Middle frontal gyrus (tissue), 1 donor: ENCODE measurements at regions not wholly inside any gene's neighbourhood (a gene's known extent, or its start where the extent isn't known, plus 50 kb on each side); places are given as distances from the start of the nearest gene placed in this dataset.
"Not testable (repeated sequence)": the region's sequence is repeated elsewhere in the genome, so short reads cannot be mapped to it uniquely, and the experiment has no call there.

Experiments used
- DNase-seq: peaks from one replicate; pipeline ENCODE4 v3.0.0-alpha.2; 2015; ENCODE audit warnings: low spot score; ENCODE audit errors: extremely low spot score

DNA sequence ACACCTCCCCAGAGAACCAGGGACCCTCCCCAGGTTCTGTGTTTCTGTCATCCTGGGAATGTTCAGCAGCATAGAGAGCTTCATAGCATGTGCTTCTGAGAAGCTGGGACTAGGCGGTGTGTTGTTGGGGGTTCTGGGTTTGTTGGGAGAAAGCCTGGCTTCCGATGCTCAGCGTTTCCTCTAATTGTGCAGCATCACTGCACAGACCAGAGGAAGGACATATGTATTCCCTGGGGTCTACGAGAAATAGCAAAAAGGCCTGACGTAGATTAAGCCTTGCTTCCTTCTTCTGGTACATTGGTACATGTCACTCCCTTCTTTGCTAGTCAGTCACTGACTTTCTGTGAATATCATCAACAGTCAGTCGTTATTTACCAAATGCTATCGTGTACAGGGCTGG, 96.9 kb upstream of the SGK1 start:
- DNase-seq: no peak

DNA sequence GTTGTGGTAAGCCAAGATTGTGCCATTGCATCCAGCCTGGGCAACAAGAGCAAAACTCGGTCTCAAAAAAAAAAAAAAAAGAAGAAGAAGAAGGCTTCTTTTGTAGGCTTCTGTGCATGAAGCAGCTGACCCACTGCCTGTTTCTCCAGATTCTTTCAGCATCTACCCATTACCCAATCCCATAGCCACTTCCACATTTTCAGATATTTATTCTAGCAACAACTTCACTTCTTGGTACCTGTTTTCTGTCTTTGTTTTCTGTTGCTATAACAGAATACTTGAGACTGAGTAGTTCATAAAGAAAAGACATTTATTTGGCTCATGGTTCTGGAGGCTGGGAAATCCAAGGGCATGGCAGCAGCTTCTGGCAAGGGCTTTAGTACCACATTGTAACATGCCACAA, 95.3 kb upstream of the SGK1 start:
- DNase-seq: no peak

GRCh38 chr6:134410541-134410940, 92.6 kb upstream of the SGK1 start:
- no peak for DNase-seq

- DNase-seq: no peak
Measured at GRCh38 chr6:134407791-134408190, 89.9 kb upstream of the SGK1 start.

DNA sequence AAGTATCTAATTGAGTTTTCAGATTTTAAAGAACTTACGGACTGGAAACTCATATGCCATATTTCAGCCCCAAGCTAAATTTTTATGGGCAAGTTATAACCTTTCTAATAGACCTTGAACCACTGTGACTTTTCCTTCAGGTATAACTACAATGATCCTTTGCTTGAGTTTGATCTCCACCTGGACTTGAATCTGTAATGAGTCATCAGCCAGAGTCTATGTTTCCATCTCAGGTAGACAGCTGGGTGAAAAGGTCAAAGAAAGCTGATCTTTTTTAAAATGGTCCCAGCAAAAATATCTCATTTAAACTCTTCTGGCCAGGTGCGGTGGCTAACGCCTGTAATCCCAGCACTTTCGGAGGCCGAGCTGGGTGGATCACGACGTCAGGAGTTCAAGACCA, 88.4 kb upstream of the SGK1 start:
- no peak for DNase-seq

DNA sequence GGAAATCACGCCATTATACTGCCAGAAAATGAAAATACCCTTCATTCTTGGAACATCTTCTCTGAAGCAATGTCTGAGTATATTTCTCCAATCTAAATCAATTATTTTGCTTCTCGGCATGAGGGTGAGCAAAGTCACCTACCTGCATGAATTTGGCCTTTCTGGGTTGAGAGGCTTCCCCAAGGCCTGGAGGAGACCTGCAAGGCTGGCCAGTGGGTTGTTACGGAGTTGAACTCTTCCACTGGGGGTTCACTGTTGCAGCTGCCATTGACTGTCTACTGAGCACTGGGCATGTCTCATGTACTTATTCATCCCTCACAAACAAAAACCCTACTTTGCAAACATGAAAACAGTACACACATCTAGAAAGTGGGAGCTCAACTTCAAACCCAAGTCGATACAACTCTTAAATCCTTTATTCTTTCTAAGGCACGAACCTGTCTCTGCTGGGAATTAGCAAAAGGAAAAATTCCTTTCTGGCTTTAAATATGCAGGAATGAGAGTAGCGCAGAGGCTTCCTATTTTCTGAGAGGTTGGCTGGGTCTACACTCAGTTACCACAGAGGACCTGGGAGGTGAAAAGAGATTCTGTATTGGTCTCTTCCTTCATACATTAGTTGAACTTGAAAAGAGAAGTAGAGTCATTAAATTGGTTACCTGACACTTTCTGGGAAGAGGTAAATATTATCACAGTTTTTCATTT, 87.6 kb upstream of the SGK1 start:
- DNase-seq: no peak

- DNase-seq: not testable (repeated sequence)
Measured at GRCh38 chr6:134403312-134403711, 85.4 kb upstream of the SGK1 start.

- DNase-seq: no peak
Measured at GRCh38 chr6:134402372-134402984, 84.6 kb upstream of the SGK1 start.

DNA sequence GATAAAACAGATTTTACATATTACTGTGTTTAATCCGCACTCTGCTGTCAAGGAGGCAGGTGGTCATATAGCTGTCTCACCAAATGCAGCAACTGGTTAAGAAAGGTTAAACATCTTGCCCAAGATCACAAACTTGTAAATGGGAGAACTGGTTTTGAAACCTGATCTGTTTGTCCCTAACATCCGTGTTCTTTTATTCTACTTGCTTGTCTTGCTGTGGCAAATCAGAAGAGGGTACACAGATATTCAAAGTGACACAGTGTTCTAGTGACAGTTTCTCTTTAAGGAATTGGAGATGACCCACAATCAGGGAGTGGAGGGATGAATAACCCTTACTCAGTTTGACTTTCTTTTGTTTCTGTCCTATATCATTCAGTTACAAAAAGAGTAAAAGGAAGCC, 83.0 kb upstream of the SGK1 start:
- no peak for DNase-seq

GRCh38 chr6:134398453-134398852, 80.5 kb upstream of the SGK1 start:
- no peak for DNase-seq

DNA sequence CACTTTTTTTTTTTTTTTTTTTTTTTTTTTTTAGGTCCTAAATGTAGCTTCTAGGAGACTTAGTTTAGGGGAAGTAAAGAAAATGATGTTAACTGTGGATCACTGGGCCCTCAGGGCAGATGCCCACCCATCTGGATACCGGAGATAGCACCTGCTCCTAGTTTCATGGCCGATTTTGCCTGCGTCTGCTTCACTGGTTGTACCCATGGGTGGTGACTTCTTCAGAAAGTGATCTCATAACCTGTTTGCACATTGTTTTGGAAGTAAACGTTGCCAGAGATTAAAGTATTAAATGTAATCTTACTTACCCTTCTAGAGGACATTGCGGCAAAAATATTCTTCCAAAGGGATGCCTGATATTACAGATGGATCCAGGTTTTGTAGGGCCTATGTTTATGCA, 79.8 kb upstream of the SGK1 start:
- DNase-seq: no peak

GRCh38 chr6:134394905-134395304, 77.0 kb upstream of the SGK1 start:
- no peak for DNase-seq

DNA sequence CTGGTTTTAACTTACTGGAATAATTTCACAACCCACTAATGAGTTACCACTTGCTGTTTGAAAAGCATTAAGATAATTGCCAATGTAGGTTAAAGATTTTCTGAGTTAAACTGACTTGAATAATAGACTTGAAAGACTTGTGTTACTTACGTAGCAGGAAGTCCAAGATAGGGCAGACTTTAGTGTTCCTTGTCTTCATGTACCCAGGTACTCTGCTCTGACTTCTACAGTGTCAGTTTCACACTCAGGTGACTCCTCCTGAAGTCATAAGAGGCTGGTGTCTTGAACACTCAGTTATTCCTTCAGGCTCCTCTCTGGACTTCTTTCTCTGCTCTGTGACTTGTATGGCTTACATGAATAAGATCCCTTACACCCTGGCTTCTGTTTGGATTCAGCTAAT, 76.3 kb upstream of the SGK1 start:
- DNase-seq: no peak

- DNase-seq: no peak
Measured at GRCh38 chr6:134391205-134391604, 73.3 kb upstream of the SGK1 start.

GRCh38 chr6:134389658-134390057, 71.7 kb upstream of the SGK1 start:
- DNase-seq: no peak

DNA sequence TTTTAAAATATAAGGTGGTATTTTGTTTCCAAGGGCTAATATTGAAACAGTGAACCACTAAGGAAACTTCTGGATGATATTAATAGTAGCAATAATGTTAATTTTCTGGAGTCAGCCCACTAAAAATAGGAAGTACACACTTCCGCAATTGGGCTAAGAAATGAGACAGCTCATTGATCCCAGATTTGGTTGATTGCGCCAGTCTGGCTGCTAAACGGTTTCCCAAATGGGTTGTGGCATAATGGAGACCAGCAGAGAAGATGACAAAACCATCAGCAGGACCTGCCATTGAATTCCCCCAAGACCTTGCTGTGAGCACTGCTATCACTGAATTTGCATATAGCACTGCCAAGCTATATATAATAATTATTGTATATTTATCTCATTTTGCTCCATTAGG, 71.2 kb upstream of the SGK1 start:
- no peak for DNase-seq

- DNase-seq: not testable (repeated sequence)
Measured at GRCh38 chr6:134386482-134386881, 68.6 kb upstream of the SGK1 start.

GRCh38 chr6:134381959-134382358, 64.0 kb upstream of the SGK1 start:
- DNase-seq: no peak

DNA sequence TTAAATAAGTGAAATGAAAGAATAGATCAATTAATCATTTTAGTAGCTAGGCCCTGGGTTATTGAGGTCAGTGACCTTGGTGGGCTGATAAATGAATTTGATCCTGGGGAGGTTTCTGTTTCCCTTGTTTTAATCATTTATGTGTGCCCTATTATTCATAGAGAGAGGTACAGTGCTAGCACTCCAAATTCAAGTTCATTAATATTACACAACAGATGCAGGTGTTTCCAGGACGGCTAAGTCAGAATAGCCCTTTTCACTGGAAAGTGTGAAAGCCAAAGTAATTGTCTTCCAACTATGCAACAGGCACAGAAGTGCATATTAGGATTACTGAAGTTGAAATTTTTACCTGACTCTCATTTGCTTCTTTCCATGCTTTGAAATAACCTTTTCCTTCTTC, 61.7 kb upstream of the SGK1 start:
- DNase-seq: no peak

DNA sequence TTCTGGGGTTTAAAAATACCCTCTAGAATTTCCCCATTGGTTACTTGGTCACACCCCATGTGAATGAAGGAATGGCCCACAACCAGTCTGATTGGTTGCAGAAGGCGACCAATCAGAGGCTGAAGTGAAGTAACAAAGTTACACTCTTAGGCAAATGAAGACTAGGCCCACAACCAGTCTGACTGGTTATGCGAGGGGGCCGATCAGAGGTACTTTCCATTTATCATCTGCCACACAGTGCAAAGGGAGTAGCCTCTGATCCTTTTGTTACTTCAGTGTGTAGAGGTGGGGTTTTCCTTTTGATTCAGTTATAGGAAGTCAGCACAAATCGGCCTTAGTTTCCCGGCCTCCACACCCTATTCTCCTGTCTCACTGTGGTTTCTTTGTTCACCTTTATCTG, 61.2 kb upstream of the SGK1 start:
- no peak for DNase-seq

- no peak for DNase-seq
Measured at GRCh38 chr6:134378426-134378825, 60.5 kb upstream of the SGK1 start.

- no peak for DNase-seq
Measured at GRCh38 chr6:134376785-134377184, 58.9 kb upstream of the SGK1 start.

- DNase-seq: no peak
Measured at GRCh38 chr6:134375220-134375580, 57.3 kb upstream of the SGK1 start.
